22Rv1 (cell line): ENCODE measurements at regions not wholly inside any gene's neighbourhood (a gene's known extent, or its start where the extent isn't known, plus 50 kb on each side); places are given as distances from the start of the nearest gene placed in this dataset.
"Not testable (repeated sequence)": the region's sequence is repeated elsewhere in the genome, so short reads cannot be mapped to it uniquely, and the experiment has no call there.

Experiments used
- H3K27ac ChIP-seq: fragments of 450-650 bp; 2 replicates; pipeline ENCODE4 v1.5.1; 2017
- CTCF ChIP-seq: fragments of 450-650 bp; IDR thresholded peaks from 2 replicates; pipeline ENCODE4 v1.5.1; 2017; ENCODE audit warnings: mild to moderate bottlenecking
- ZFX ChIP-seq: fragments of 450-650 bp; IDR thresholded peaks from 2 replicates; pipeline ENCODE4 v1.6.1; 2017; ENCODE audit warnings: antibody characterized with exemption, borderline replicate concordance

- no peak for TF ChIP-seq ZFX
- TF ChIP-seq CTCF = no peak
- H3K27ac ChIP-seq = no peak overlapping the region
These were observed 111.7 kb upstream of the PCAT7 start for GRCh38 chr9:94443032-94443722.

DNA sequence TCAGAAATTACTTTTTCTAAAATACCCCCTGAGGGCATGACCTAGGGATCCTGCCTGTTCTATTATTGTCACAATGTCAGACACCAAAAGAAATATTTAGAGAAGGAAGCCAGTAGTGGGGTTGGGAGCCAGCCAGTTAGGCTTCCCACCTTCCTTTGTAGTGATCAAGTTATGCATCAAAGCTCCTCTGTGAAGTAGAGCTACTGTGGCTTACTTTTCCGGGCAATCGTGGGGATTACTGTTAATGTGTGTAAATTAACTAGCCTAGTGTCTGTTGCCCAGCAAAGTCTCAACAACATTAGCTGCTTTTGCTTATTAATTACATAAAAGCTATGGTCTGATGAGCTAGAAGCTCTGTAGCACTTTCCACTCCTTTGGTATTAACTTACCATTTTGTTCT, 109.0 kb upstream of the PCAT7 start:
- TF ChIP-seq CTCF = no peak
- no peak for TF ChIP-seq ZFX
- no peak overlapping the region for H3K27ac ChIP-seq

- 0 out of 2 replicates have a peak overlapping the region, but pooled peaks have one; percentile 0 for H3K27ac ChIP-seq
- TF ChIP-seq CTCF (no peak), ZFX (no peak)
These were observed 105.4 kb upstream of the PCAT7 start for GRCh38 chr9:94449486-94449885.

DNA sequence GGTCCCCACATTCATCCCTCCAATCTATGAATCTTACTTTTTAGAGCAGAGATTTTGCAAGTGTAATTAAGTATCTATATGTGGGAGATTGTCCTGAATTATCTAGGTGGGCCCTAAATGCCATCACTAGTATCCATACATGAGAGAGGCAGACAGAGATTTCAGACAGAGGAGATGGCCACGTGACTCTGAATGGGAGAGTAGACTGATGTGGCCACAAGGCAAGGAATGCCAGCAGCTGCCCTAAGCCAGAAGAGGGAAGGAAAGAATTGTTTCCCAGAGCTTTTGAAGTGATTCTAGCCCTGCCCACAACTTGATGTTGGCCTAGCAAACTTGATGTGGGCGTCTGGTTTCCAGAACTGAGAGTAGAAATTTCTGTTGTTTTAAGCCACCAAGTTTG, 90.1 kb upstream of the PCAT7 start:
- TF ChIP-seq CTCF (no peak), ZFX (no peak)

DNA sequence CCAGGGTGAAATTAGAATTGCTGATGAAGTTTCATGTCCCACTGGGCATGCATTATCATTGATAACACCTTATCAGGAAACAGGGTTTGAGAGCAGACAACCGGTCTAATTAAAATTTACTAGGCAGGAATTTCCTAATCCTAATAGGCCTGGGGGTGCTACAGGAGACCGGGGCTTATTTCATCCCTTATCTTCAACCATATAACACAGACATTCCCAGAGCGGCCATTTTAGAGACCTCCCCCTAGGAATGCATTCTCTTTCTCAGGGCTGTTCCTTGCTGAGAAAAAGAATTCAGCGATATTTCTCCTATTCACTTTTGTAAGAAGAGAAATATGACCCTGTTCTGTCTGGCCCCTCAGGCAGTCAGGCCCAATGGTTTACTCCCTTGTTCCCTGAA, 82.8 kb upstream of the PCAT7 start:
- not testable (repeated sequence) for H3K27ac ChIP-seq

More for the DNA sequence above, 90.1 kb upstream of the PCAT7 start:
- no peak overlapping the region for H3K27ac ChIP-seq

DNA sequence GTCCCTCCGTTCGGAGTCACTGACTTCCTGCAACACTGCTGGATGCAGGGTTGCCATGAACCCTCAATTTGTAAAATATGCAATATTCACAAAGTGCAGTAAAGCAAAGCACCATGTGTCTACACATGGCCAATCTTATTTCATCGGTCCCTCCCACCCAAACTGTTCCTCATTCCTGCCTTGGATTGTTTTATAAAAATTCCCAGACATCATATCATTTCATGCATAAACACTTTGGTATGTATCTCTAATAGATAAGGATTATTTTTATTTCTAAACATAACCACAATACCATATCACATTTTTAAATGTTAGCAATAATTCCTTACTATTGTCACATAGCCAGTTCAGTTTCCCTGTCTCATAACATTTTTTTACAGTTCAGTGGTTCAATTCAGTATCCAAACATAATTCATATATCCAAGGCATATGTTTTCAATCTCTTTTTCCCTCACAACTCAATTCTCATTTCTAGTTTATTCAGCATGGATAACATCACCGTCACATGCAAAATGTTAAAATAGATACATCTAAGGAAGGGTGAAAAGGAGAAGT, 82.0 kb upstream of the PCAT7 start:
- no peak overlapping the region for H3K27ac ChIP-seq
- TF ChIP-seq CTCF = no peak
- TF ChIP-seq ZFX = no peak

DNA sequence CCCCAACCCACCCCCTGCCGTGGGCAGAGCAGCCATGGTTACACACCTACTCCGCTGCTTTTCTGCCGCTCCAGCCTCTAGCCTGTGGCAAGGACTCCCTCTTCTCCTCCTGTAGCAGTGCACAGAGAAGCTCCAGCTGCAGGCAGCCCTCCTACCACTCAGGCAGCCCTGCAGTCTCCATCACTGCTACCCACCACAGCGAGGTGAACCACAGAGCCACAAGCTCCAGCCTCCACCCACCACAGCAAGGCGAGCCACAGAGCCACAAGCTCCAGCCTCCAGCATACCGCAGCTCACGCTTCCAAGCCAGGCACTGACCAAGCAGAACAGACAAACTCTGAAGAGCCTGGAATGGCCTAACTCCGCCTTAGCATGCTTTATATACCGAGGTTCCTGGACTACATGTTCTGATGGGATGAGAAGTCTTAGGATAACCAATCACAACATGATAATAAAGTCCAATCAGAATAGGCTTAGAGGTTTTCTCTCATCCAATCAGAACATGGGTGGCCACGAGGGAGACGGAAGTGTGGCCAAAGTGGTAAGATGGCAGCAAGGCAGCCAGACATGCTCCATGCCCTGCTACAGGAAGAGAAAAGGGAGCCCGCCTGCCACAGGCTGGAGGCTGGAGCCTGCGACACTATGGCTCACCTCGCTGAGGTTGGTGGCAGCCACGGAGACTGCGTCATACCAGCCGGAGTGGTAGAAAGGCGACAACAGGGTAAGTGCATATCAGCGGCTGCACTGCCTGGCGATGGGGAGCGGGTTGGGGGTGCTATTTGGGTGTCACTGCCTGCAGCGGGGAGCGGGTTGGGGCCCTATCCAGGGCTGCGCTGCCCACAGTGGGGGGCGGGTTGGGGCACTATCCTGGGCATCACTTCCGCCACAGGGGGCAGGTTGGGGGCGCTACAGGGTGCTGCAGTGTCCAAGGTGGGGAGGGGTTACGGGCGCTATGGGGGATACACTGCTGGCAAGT, 75.8 kb upstream of the PCAT7 start:
- TF ChIP-seq ZFX = no peak
- TF ChIP-seq CTCF = no peak
- no peak overlapping the region for H3K27ac ChIP-seq
